Stomach smooth muscle (tissue), 2 donors: ENCODE measurements at regions not wholly inside any gene's neighbourhood (a gene's known extent, or its start where the extent isn't known, plus 50 kb on each side); places are given as distances from the start of the nearest gene placed in this dataset.
"Not testable (repeated sequence)": the region's sequence is repeated elsewhere in the genome, so short reads cannot be mapped to it uniquely, and the experiment has no call there.

ENCODE experiments used
- H3K27ac ChIP-seq: one replicate; pipeline ENCODE4 v1.7.0; 2013; ENCODE audit warnings: mild to moderate bottlenecking, low read length, inconsistent platforms
- H3K27me3 ChIP-seq, 2 donors: one replicate each; pipeline ENCODE4 v1.7.0; 2013; ENCODE audit warnings: low read length in 2 of 2; ENCODE audit not compliant: insufficient read depth in 2 of 2, control insufficient read depth in 1 of 2
- H3K36me3 ChIP-seq, 2 donors: one replicate each; pipeline ENCODE4 v1.7.0; 2013; ENCODE audit warnings: low read length in 2 of 2; ENCODE audit not compliant: control insufficient read depth in 2 of 2, insufficient read depth in 2 of 2
- H3K4me1 ChIP-seq: one replicate; pipeline ENCODE4 v1.7.0; 2013; ENCODE audit warnings: low read length; ENCODE audit not compliant: control insufficient read depth, insufficient read depth
- H3K4me3 ChIP-seq, 2 donors: one replicate each; pipeline ENCODE4 v1.7.0; 2013; ENCODE audit warnings: low read length in 2 of 2
- H3K9ac ChIP-seq, 2 donors: one replicate each; pipeline ENCODE4 v1.7.0; 2013; ENCODE audit warnings: low read length in 2 of 2, mild to moderate bottlenecking in 1 of 2
- H3K9me3 ChIP-seq, 2 donors: one replicate each; pipeline ENCODE4 v1.7.0; 2013; ENCODE audit warnings: low read length in 2 of 2; ENCODE audit not compliant: control insufficient read depth in 2 of 2
- donor health status: healthy.
- donor health status: Pancreatic carcinoma.

- Histone ChIP-seq H3K27me3 (no peaks in the 10 kb centered on the region), H3K9me3 (no peaks in the 10 kb centered on the region), H3K4me1 (no peaks in the 10 kb centered on the region), H3K36me3 (no peaks in the 10 kb centered on the region), H3K27ac (no peak overlapping the region), H3K9ac (no peak overlapping the region), H3K4me3 (no peak overlapping the region)
These were observed 768.0 kb upstream of the TMPRSS15 start for GRCh38 chr21:19171585-19171984.

- Histone ChIP-seq H3K4me1 (no peaks in the 10 kb centered on the region), H3K36me3 (no peaks in the 10 kb centered on the region), H3K27ac (no peak overlapping the region), H3K9ac (no peak overlapping the region), H3K4me3 (no peak overlapping the region), H3K9me3 (no peaks in the 10 kb centered on the region), H3K27me3 (no peaks in the 10 kb centered on the region)
These were observed 778.1 kb upstream of the TMPRSS15 start for GRCh38 chr21:19181604-19182140.

- Histone ChIP-seq H3K4me3 (no peak overlapping the region), H3K36me3 (no peaks in the 10 kb centered on the region), H3K27me3 (no peaks in the 10 kb centered on the region), H3K27ac (no peak overlapping the region), H3K9ac (no peak overlapping the region), H3K4me1 (no peaks in the 10 kb centered on the region), H3K9me3 (no peaks in the 10 kb centered on the region)
These were observed 794.4 kb upstream of the TMPRSS15 start for GRCh38 chr21:19197950-19198349.

- no peak overlapping the region for H3K4me3 ChIP-seq
These were observed 795.2 kb upstream of the TMPRSS15 start for GRCh38 chr21:19198801-19199200.

GRCh38 chr21:19218163-19218562 lies 814.6 kb upstream of the TMPRSS15 start:
- no peaks in the 10 kb centered on the region for H3K9me3 ChIP-seq
- H3K36me3 ChIP-seq = no peaks in the 10 kb centered on the region
- H3K4me1 ChIP-seq = no peaks in the 10 kb centered on the region
- no peaks in the 10 kb centered on the region for H3K27me3 ChIP-seq
- H3K4me3 ChIP-seq = no peak overlapping the region
- H3K27ac ChIP-seq = no peak overlapping the region
- no peak overlapping the region for H3K9ac ChIP-seq

More at GRCh38 chr21:19198801-19199200, 795.2 kb upstream of the TMPRSS15 start:
- Histone ChIP-seq H3K27me3 (no peaks in the 10 kb centered on the region), H3K36me3 (no peaks in the 10 kb centered on the region), H3K9me3 (no peaks in the 10 kb centered on the region), H3K4me1 (no peaks in the 10 kb centered on the region), H3K27ac (no peak overlapping the region), H3K9ac (no peak overlapping the region)

GRCh38 chr21:19224090-19224489 lies 820.5 kb upstream of the TMPRSS15 start:
- H3K4me3 ChIP-seq = no peak overlapping the region
- no peak overlapping the region for H3K9ac ChIP-seq
- no peaks in the 10 kb centered on the region for H3K9me3 ChIP-seq
- H3K27me3 ChIP-seq = no peaks in the 10 kb centered on the region
- H3K27ac ChIP-seq = no peak overlapping the region
- no peaks in the 10 kb centered on the region for H3K4me1 ChIP-seq
- no peaks in the 10 kb centered on the region for H3K36me3 ChIP-seq

GRCh38 chr21:19228226-19228625 lies 824.6 kb upstream of the TMPRSS15 start:
- no peak overlapping the region for H3K9ac ChIP-seq
- H3K4me3 ChIP-seq = no peak overlapping the region
- no peaks in the 10 kb centered on the region for H3K4me1 ChIP-seq
- H3K36me3 ChIP-seq = no peaks in the 10 kb centered on the region
- no peaks in the 10 kb centered on the region for H3K9me3 ChIP-seq
- H3K27ac ChIP-seq = no peak overlapping the region
- no peaks in the 10 kb centered on the region for H3K27me3 ChIP-seq

- not testable (repeated sequence) for H3K9me3 ChIP-seq, H3K9ac ChIP-seq, H3K36me3 ChIP-seq, H3K27ac ChIP-seq, H3K4me1 ChIP-seq, H3K27me3 ChIP-seq, H3K4me3 ChIP-seq
These were observed 830.3 kb upstream of the TMPRSS15 start for GRCh38 chr21:19233841-19234240.

- no peak overlapping the region for H3K9ac ChIP-seq
- no peak overlapping the region for H3K27ac ChIP-seq
- no peaks in the 10 kb centered on the region for H3K4me1 ChIP-seq
- no peak overlapping the region for H3K4me3 ChIP-seq
- no peaks in the 10 kb centered on the region for H3K9me3 ChIP-seq
- no peaks in the 10 kb centered on the region for H3K36me3 ChIP-seq
- H3K27me3 ChIP-seq = no peaks in the 10 kb centered on the region
These were observed 832.6 kb upstream of the TMPRSS15 start for GRCh38 chr21:19236209-19236608.

GRCh38 chr21:19237608-19238007 lies 834.0 kb upstream of the TMPRSS15 start:
- H3K9ac ChIP-seq = no peak overlapping the region
- no peaks in the 10 kb centered on the region for H3K9me3 ChIP-seq

GRCh38 chr21:19239696-19240095 lies 836.1 kb upstream of the TMPRSS15 start:
- Histone ChIP-seq H3K27ac (no peak overlapping the region), H3K27me3 (no peaks in the 10 kb centered on the region), H3K4me3 (no peak overlapping the region), H3K9me3 (no peaks in the 10 kb centered on the region), H3K36me3 (no peaks in the 10 kb centered on the region), H3K4me1 (no peaks in the 10 kb centered on the region), H3K9ac (no peak overlapping the region)

More at GRCh38 chr21:19237608-19238007, 834.0 kb upstream of the TMPRSS15 start:
- Histone ChIP-seq H3K27me3 (no peaks in the 10 kb centered on the region), H3K4me1 (no peaks in the 10 kb centered on the region), H3K36me3 (no peaks in the 10 kb centered on the region), H3K4me3 (no peak overlapping the region), H3K27ac (no peak overlapping the region)
